ENCODE measurements at regions not wholly inside any gene's neighbourhood (a gene's known extent, or its start where the extent isn't known, plus 50 kb on each side); places are given as distances from the start of the nearest gene placed in this dataset.

DNA sequence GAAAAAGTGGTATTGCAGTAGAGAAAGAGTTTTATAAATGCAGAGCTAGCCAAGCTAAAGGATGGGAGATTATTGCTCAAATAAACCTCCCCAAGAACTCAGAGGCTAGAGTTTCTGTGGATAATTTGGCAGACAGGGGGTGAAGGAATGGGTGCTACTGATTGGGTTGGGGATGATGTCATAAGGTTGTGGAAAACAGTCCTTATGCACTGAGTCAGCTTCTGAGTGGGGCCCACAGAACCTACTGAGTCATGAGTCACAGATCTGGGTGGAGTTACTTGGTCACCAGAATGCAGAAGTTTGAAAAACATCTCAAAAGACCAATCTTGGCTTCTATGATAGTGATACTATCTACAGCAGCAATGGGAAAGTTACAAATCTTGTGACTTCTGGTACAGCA, 1146.7 kb downstream of the TYW1 start:
- Histone ChIP-seq H3K27me3 (no peaks in the 10 kb centered on the region), H3K27ac (no peak overlapping the region), H3K4me1 (no peaks in the 10 kb centered on the region), H3K9ac (ENCODE audit: low read depth in 2 of 2, low read length in 2 of 2) (no peak overlapping the region), H3K36me3 (no peaks in the 10 kb centered on the region), H3K4me3 (no peak overlapping the region), H3K9me3 (no peaks in the 10 kb centered on the region)
- TF ChIP-seq, protein P1, sequence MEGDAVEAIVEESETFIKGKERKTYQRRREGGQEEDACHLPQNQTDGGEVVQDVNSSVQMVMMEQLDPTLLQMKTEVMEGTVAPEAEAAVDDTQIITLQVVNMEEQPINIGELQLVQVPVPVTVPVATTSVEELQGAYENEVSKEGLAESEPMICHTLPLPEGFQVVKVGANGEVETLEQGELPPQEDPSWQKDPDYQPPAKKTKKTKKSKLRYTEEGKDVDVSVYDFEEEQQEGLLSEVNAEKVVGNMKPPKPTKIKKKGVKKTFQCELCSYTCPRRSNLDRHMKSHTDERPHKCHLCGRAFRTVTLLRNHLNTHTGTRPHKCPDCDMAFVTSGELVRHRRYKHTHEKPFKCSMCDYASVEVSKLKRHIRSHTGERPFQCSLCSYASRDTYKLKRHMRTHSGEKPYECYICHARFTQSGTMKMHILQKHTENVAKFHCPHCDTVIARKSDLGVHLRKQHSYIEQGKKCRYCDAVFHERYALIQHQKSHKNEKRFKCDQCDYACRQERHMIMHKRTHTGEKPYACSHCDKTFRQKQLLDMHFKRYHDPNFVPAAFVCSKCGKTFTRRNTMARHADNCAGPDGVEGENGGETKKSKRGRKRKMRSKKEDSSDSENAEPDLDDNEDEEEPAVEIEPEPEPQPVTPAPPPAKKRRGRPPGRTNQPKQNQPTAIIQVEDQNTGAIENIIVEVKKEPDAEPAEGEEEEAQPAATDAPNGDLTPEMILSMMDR (IDR thresholded peaks at IDR 0.05), result no peak
- intact Hi-C loops (cut with DNase I), result no loop called here
- no peak for DNase-seq

DNA sequence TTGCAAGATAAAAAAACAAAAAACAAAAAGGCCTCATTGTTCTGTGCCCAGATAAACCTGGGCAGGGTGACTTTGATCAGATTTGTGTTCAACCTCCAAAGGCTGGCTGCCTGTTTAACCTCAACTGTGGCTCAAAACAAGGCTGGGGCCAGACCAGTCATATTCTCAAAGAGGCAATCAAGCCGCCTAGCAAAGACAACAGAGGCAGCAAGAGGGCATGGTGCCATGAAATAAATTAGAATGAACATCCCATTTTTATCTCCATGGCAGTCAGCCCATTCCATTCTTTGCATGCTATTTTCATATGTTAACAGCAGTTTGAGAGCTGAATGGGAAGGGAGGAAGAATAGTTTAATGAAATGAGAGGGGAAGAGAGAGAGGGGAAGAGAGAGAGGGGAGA, 1150.3 kb downstream of the TYW1 start:
- Histone ChIP-seq H3K9ac (ENCODE audit: low read depth in 2 of 2, low read length in 2 of 2) (no peak overlapping the region), H3K27ac (no peak overlapping the region), H3K4me1 (no peaks in the 10 kb centered on the region), H3K9me3 (no peaks in the 10 kb centered on the region), H3K4me3 (no peak overlapping the region), H3K27me3 (no peaks in the 10 kb centered on the region), H3K36me3 (no peaks in the 10 kb centered on the region)
- intact Hi-C loops (cut with DNase I), result no loop called here
- DNase-seq, result no peak
- TF ChIP-seq, protein P1 (IDR thresholded peaks at IDR 0.05), result no peak

DNA sequence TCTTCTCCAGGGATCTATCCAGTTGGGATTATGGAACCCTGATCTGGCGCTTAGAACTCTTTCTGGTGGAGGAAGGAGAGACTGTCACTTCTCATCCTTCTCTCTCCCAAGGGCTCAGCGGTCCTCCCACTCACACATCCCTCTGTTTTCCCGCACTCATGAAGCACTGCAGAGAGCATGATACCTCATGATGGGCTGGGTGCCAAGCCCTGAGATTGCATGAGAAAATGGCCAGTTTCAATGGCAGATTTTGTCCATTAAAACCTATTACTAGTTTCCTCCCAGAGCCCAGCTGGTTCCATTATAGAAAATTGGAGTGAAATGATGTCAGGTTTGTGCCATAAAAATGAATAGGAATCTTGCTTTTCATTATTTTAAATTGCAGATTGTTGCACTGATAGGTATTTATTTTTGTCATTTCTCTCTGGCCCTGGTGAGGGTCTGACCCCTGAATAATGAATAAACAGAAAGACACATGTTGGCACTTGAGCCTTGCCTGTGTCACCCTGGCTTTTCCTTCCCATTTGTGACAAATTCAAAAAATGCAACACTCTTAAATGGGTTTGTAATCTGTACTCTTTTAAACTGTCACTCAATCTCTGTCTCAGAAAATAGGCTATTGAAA, 1151.1 kb downstream of the TYW1 start:
- intact Hi-C loops (cut with DNase I), result no loop called here
- TF ChIP-seq, protein P1 (IDR thresholded peaks at IDR 0.05), result no peak
- H3K27ac ChIP-seq, result no peak overlapping the region
- H3K9me3 ChIP-seq, result no peaks in the 10 kb centered on the region
- DNase-seq, result no peak
- H3K4me3 ChIP-seq, result no peak overlapping the region
- no peaks in the 10 kb centered on the region for H3K27me3 ChIP-seq
- no peaks in the 10 kb centered on the region for H3K4me1 ChIP-seq
- H3K36me3 ChIP-seq, result no peaks in the 10 kb centered on the region
- H3K9ac ChIP-seq (ENCODE audit: low read depth in 2 of 2, low read length in 2 of 2), result no peak overlapping the region

DNA sequence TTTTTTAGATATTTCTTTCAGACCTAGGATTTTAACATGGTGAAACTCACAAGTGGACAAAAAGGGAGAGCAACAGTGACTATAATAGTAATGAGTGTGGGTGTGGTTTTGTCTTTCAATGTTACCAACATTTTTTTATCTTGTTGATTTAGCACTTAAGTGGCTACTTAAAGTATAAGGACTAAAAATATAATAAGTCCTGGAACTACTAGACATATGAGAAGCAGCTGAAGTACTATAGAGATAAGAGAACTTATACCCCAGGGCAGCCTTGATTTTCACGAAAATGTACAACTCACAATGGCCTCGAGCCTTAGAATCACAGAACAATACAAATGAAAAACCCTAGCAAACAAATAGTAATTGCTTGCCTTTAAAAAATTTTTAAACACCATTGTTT, 1151.8 kb downstream of the TYW1 start:
- no peak overlapping the region for H3K9ac ChIP-seq (ENCODE audit: low read depth in 2 of 2, low read length in 2 of 2)
- no peaks in the 10 kb centered on the region for H3K9me3 ChIP-seq
- no peaks in the 10 kb centered on the region for H3K27me3 ChIP-seq
- no peak overlapping the region for H3K27ac ChIP-seq
- DNase-seq, result no peak
- no peak overlapping the region for H3K4me3 ChIP-seq
- H3K36me3 ChIP-seq, result no peaks in the 10 kb centered on the region
- intact Hi-C loops (cut with DNase I), result no loop called here
- H3K4me1 ChIP-seq, result no peaks in the 10 kb centered on the region
- TF ChIP-seq, protein P1 (IDR thresholded peaks at IDR 0.05), result no peak

DNA sequence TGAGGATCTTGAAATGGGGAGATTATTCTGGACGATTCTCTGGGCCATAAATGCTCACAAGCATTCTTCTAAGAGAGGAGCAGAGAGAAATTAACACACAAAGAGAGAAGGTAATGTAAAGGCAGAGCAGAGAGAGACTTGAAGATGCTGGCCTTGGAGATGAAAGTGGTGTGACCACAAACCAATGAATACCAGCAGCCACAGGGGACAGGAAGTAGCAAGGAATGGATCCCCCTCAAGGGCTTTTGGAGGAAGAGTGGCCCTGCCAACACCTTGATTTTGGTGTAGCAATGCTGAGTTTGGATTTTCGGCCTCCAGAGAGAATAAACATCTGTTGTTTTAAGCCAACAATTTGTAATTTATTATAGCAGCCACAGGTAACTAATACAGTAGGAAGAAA, 1155.6 kb downstream of the TYW1 start:
- Histone ChIP-seq H3K36me3 (no peaks in the 10 kb centered on the region), H3K4me3 (no peak overlapping the region), H3K27me3 (no peaks in the 10 kb centered on the region), H3K4me1 (no peaks in the 10 kb centered on the region), H3K27ac (no peak overlapping the region), H3K9me3 (no peaks in the 10 kb centered on the region), H3K9ac (ENCODE audit: low read depth in 2 of 2, low read length in 2 of 2) (no peak overlapping the region)
- TF ChIP-seq, protein P1 (IDR thresholded peaks at IDR 0.05), result no peak
- no peak for DNase-seq
- intact Hi-C loops (cut with DNase I), result no loop called here

Data from colonic mucosa (tissue), 4 donors.